ENCODE measurements at regions not wholly inside any gene's neighbourhood (a gene's known extent, or its start where the extent isn't known, plus 50 kb on each side); places are given as distances from the start of the nearest gene placed in this dataset.

DNA sequence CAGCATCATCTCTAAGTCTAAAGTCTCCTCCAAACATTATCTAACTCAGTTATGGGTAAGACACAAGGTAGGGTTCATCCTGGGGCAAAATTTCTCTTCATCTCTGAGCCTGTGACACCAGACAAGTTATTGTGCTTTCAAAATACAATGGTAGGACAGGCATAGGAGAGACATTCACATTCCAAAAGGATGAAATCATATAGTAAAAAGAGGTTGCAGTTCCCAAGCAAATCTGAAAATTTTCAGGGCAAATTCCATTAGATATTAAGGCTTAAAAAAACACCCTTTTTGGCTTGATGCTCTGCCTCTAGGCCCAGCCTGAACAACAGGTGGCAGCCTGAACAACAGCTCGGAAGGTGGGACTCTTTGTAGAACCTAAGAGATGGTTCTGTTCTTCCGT is 448.3 kb upstream of the SLIT2 start:
- no peak for DNase-seq (ENCODE audit: low read depth in 2 of 3, low spot score in 2 of 3)

DNA sequence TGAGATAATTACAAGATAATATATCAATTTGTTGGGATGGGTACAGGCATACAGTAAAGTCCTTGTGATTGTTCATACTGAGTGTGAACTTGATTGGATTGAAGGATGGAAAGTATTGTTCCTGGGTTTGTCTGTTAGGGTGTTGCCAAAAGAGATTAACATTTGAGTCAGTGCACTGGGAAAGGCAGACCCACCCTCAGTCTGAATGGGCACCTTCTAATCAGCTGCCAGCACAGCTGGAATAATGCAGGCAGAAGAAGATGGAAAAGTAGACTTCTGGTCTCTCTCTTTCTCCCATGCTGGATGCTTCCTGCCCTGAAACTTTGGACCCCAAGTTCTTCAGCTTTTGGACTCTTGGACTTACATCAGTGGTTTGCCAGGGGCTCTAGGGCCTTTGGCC is 457.9 kb upstream of the SLIT2 start:
- no peak for DNase-seq (ENCODE audit: low read depth in 2 of 3, low spot score in 2 of 3)

DNA sequence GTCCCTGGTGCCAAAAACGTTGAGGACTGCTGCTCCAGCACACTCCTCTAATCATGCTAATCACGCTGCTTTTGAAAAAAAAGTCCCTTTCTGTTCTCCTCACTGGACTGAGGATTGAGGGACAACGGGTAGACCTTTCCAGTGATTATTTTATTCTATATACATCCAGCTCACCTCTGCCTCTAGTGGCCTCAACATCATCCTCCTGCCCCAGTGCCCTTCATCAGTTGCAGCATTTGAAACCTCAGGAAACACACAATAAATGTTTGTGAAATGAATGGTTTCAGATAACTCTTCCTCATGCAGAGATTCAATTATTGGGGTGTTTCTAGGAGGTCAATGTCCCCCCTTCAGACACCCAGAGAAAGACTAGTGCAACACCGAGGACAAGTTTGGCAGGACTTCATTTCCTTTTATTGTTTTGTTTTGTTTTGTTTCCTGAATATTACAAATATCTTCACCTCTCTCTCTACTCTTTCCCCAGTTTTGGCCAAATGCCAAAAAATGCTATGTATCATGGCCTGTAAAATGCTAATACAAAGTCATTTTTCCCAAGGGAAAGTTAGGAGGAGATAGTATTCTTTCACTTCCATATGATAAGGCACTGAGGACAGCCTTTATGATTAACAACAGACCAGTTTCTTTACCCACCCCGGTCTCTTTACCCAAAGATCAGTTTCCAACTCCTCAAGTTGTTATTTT is 460.1 kb upstream of the SLIT2 start:
- DNase-seq (ENCODE audit: low read depth in 2 of 3, low spot score in 2 of 3), result no peak

DNA sequence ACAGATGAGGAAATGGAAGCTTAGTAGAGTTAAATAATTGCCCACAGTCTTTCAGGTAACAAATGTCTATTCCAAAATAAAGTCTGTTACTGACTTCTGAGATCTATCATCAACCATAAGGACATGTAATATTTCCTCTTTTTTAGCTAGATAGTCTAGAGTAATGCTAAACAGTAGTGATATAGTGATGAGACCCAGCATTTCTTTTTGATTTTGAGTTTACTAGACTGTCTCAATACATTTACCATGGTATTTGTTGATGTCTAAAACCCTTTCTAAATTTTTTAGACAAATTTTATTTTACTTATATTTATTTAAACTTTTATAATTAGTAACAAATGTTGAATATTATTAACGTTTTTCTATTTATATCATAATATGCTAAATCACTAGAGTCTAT is 465.1 kb upstream of the SLIT2 start:
- no peak for DNase-seq (ENCODE audit: low read depth in 2 of 3, low spot score in 2 of 3)

DNA sequence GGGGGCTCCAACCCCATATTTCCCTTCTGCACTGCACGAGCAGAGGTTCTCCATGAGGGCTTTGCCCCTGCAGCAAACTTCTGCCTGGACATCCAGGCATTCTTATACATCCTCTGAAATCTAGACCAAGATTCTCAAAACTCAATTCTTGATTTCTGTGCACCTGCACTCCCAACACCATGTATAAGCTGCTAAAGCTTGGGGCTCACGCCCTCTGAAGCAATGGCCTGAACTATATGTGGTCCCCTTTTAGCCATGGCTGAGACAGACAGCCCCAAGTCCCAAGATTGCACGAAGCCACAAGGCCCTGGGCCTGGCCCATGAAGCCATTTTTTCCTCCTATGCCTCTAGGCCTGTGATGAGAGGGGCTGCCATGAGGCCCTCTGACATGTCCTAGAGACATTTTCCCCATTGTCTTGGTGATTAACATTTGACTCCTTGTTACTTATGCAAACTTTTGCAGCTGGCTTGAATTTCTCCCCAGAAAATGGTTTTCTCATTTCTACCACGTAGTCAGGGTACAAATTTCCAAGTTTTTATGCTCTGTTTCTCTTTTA is 468.0 kb upstream of the SLIT2 start:
- DNase-seq (ENCODE audit: low read depth in 2 of 3, low spot score in 2 of 3), result no peak

DNA sequence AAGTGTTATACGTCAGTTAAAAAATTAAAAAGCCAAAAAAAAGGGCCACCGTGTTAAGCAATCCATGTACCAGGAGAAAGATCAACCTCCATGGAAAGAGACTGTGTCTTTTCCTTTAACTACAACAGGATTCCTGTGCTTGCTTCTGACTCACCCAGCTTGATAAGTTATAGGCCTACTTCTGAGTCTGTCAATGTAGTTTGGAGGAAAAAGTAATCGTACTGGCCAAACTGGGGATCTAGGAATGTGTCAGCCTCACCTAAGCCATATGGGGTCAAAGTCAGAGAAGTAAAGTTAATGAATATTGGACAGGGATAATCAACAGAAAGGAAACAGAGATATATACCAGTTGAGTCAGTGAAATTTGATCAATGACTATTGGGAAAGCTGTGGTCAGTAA is 470.8 kb upstream of the SLIT2 start:
- no peak for DNase-seq (ENCODE audit: low read depth in 2 of 3, low spot score in 2 of 3)

DNA sequence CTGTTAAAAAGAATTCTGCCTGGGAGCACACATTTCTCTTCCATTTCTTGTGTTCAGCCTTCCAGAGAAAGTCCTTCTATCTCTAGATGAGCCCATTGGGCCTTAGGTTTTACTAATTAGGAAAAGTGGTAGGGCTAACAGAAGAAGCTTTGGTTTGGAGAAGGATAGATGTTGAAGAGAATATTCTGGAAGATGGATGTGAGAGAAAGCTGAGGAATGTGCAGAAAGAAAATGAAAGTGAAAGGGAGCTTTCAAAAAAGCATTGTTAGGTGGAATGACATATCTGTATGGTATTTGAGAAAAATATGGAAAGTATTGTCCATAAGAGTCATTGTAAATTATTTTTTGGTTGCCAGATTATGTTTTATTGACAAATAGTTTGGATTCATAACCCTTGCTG is 474.8 kb upstream of the SLIT2 start:
- no peak for DNase-seq (ENCODE audit: low read depth in 2 of 3, low spot score in 2 of 3)

DNA sequence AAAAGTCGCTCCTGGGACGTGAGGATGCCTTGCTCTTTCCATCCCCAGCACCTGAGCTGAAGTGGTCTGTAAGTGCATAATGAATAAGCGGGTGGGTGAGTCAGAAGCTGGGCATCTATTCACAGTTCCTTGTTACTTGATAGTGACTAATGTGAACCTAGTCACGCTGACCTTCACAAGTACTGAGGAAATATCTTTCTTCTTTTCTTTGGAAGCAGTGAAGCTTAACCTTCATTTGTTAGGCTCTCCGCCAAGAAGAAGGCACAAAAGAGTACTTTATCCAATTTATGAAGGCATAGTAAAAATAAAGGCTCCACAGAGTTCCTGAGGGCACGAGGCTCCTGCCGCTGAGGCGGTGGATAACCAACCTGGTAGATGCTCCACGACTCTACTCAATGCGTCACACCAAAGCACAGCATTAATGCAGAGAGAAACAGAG is 475.7 kb upstream of the SLIT2 start:
- DNase-seq (ENCODE audit: low read depth in 2 of 3, low spot score in 2 of 3), result no peak

DNA sequence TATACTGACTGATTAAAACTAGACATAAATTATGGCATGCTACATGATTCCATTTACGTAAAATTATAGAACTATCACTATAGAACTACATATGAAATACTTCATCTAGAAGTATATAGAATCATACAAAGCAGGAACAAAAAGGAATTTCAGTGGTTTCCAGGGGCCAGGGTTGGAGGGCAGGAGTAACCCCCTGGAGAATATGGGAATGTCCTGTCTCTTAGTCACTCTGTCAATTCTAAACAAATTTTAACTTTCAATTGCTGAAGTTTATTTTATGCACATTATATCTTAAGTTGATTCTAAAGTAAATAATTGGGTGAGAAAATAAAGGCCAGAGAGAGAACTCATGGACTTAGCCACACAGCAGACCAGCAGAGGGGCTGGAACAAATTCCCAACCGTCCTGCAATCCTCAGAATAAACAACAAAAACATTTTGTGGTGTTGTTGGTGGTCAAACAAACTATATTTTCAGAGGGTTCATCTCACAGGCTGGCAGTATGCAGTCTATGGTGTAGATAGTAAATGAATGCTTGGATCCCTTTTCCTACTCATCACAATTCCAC is 476.9 kb upstream of the SLIT2 start:
- no peak for DNase-seq (ENCODE audit: low read depth in 2 of 3, low spot score in 2 of 3)

DNA sequence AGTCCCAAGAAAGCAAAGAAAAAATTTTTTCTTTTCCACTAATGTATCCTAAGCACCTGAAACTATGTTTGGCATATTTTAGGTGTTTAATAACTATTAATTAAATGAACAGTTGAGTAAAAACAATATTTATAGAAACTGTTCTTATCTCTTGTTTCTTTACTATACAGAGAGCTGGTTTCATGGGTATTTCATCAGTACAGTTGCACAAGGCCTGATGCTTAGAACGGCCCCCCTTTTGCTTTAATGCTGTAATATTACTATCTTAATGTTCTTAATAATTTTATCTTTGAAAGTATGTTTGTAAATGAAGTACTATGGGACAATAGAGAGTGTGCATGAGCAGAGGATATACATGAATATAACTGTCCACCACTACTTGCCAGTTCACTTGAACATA is 479.1 kb upstream of the SLIT2 start:
- DNase-seq (ENCODE audit: low read depth in 2 of 3, low spot score in 2 of 3), result no peak

DNA sequence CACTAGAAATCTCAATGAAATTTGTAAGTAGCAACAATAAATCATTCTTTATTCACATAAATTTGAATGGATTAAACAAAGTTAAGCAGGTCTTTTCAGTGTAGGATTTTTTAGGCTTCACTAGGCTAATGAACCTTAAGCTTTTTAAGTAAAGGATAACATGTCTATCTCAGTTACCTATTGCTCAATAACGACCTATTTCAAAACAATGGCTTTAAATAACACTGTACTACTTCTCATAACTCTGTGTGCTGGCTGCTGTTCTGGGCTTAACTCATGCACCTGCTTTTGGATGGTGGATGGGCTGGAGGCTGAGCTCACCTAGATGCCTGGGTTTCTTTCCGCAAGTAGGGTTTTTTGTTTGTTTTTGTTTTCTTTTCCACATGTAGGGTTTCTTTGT is 495.0 kb upstream of the SLIT2 start:
- no peak for DNase-seq (ENCODE audit: low read depth in 2 of 3, low spot score in 2 of 3)

DNA sequence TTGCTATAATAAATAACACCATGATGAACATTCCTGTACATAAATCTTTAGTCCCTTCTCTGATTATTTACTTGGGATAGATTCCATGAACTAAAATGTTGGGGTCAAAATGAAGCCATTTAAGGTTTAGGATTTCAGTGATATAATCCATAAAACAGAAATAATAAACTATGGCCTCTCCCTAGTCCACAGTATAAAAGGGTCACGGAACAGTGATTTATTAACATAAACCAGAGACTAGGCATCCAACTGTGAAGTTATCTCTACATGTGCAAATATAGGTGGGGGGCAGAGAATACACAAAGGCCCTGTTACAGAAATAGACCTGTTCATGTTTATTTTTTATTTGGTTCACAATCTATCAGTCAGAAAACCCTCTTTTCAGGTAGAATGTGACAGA is 499.1 kb upstream of the SLIT2 start:
- DNase-seq (ENCODE audit: low read depth in 2 of 3, low spot score in 2 of 3), result no peak

DNA sequence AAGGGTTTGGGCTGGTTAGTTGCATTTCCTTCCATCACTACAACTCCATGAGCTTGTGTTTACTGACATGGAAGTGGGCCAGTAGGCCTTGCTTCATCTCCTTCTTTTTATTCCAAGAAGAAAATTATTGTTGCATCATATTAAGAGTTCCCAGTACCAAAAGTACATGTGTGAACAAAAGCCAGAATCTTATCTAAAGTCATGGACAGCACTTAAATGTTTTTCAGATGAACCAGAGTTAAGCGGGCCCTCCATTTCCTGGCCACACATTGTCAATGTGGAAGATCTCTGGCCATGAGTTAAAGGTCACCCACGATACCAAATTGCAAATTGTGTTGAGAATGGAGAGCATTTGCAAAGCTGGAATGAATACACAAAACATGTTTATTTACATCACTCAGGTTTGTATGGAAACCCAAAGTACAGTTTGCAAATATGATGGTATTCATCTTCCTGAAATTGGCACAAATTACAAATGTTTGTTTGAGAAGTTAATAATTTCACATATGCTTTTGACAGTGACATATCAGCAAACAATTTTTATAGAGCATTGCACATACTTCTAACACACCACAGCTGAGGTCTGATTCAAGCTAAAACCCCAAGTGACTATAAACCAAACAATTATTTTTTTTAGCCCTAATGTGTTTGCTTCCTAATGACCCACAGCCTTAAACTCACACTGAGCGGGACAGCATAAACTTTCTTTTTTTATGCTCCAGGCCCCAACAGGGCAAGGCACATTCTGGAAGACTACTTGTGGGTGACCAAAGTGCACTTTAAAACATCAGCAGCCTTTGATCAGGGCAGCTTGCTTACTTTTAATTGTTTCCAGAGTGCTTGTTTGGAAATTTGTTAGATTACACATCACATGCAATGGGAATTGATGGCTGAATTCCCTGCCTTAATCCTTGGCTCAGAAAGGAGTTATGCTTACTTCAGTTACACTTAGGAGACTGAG is 502.9 kb upstream of the SLIT2 start:
- no peak for DNase-seq (ENCODE audit: low read depth in 2 of 3, low spot score in 2 of 3)

DNA sequence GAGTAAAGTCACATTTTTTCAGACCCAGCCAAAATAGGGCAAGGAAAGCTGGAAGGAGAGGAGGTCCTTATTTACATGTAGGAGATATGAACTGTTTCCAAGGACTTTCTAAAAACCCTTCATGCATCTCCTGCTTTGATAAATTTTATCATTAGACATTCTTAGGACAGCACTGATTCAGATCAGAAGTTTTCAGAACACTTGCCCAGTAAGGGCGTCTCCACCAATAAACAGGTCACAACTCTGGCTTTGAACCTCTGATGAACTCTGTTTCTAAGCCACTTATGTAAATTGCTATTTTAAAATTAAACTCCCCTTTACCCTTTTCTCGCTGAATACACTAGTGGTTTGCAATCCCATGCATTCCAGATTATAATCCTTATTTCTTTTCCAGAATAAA is 505.3 kb upstream of the SLIT2 start:
- no peak for DNase-seq (ENCODE audit: low read depth in 2 of 3, low spot score in 2 of 3)

DNA sequence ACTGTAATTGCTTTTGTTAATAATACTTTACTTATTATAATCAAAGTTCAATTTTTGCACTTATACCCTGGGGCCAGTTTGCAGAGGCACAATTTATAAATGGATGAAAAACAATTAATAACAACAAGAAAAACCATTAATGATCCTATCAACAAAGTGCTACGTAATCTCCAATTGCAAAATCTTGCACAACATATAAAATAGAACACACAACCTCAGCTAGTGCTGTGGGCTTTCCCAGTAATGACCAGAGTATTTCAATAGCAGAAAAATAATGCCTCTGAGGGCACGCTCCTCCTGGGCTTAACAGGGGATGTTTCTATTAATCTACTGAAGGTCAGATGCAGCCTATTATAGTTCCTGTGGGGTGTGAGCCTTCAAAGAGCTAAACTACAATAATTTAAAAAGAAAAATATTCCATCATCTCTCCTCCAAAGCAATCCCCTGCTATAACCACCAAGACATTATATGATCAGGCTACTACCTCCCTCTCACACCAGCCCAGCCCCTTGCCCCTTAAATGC is 508.5 kb upstream of the SLIT2 start:
- no peak for DNase-seq (ENCODE audit: low read depth in 2 of 3, low spot score in 2 of 3)

DNA sequence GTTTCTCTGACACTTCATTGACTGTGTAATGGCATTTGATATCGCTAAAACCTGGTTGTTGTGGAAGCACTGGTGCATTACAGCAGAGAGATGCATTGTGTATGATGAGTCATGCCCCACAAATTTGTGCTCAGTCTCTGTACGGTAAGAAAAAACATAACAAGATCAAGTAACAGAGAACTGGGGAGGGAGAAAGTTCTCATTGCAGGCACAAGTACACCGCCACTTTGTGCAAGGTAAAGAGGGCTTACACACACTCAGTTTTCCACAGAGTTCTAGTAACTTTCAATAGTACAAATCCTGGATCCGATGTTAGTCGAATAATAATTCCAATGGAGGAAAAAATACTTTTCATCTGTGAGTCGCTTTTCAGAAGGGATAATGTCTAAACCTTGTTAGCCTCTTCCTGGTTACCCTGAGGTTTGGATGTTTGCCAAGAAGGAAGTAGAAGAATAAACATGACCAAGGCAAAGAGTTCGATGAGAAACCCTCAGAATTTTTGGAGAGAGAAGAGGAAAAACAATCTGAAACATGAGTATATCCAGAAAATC is 512.5 kb upstream of the SLIT2 start:
- no peak for DNase-seq (ENCODE audit: low read depth in 2 of 3, low spot score in 2 of 3)

DNA sequence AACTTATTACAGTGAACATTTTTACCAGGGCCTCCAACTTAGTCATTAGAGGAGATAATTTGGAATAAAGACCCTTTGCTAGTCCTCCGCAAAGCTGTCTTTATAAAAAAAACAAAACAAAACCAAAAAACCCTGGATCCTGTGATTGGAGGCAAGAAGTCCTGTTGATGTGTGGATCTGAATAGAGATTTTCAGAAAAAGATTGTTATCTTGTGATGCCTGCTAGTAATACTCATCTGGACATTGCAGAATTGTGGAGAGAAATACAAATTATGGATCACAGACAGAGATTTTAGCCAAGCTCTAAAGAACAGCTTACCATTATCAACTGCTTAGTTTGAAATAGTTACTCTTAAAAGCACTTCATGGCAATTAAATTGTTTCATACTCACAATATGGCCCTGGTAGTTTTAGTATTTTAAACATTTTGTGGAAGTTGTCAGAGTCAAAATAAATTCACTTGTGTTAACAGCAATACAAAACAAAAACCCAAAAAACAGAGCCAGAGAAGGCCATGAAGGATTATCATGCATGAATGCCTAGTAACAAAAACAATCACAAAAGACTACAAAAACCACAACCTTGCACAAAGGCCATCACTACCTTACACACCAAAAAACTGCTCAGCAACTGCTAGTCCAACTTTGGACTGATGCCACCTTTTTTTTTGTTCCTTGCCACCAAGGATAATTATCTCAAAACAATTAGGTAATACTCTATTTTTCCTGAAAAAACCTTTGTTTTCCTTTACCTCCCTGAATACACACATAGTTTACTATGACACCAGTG is 514.5 kb upstream of the SLIT2 start:
- no peak for DNase-seq (ENCODE audit: low read depth in 2 of 3, low spot score in 2 of 3)

DNA sequence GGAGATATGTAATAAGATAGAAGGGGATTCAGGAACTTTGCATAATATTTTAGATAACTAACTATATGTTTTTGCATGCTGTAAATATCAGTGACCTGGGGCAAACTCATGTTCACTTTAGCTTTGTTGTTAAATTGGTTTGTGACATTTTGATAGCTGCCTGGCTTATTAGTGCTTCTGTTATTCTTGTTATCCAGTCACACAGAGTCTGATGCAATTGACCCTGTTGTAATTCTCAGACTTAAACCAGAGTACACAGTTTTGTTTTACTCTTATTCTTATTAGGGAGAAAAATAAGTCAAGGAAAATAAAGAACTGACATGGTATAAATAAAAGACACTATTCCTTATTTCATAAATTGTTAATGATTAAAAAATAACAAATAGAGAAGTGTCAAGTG is 516.7 kb upstream of the SLIT2 start:
- no peak for DNase-seq (ENCODE audit: low read depth in 2 of 3, low spot score in 2 of 3)

DNA sequence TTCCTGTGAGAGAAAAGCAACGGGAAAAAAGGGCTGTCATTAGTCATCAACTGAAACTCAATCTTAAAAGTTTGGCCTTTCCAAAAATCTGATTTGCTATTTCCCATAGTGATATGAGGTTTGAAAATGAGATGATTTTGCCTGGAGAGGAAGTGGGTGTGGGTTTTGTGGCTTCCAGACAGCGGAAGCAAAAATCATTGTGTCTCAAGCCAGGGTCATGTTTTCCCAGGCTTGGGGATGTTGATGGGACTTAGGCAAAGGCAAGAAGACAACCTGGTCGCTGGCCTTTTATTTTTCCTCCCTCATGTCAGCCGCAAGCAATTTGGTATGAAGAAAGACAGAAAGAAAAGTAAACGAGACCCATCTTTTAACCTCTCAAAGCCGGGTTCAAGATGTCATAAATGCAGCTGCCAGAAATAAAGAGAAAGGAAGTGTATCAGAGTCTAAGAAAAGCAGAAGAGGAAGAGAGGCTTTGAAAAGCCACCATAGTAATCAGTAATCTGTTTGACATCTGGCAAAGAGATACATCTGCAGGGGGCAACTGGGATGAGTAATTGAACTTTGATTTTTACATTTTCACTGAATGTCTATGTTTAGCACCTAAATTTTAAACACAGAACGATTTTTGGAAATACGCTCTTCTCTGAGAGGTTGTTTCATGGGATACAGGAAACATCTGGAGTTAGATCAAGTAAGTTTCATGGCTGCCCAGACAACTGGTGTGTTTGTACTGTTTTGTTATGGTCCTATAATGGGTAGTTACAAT is 521.6 kb upstream of the SLIT2 start:
- DNase-seq (ENCODE audit: low read depth in 2 of 3, low spot score in 2 of 3), result no peak

DNA sequence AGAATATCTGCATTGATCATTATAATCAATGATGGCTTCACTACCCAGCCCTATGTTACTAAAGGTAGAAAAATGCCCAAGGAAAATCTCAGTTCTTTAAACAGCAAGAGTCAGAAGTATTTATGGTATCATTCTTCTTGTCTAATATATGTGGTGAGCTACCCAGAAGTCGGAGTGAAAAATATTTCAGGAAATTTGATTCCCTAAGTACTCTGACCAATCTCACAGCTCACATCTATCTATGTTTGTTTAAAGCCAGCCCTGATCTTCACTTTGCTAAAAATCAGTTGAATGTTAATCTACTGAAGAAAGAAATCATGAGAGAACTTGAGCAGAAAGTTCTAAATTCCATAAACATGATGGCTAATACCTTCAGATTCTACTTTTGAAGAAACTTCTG is 522.9 kb upstream of the SLIT2 start:
- DNase-seq (ENCODE audit: low read depth in 2 of 3, low spot score in 2 of 3), result no peak
